ENCODE measurements at regions not wholly inside any gene's neighbourhood (a gene's known extent, or its start where the extent isn't known, plus 50 kb on each side); places are given as distances from the start of the nearest gene placed in this dataset.

GRCh38 chr3:137852391-137852830 lies 88.3 kb downstream of the SOX14 start:
- TF ChIP-seq POLR2A (IDR thresholded peaks at IDR 0.05; ENCODE audit: low read length) (no peak), GATA1 (IDR thresholded peaks at IDR 0.05; ENCODE audit: low read depth, low read length) (no peak)

Measured in erythroblast (primary cell).